ENCODE measurements at regions not wholly inside any gene's neighbourhood (a gene's known extent, or its start where the extent isn't known, plus 50 kb on each side); places are given as distances from the start of the nearest gene placed in this dataset.

DNA sequence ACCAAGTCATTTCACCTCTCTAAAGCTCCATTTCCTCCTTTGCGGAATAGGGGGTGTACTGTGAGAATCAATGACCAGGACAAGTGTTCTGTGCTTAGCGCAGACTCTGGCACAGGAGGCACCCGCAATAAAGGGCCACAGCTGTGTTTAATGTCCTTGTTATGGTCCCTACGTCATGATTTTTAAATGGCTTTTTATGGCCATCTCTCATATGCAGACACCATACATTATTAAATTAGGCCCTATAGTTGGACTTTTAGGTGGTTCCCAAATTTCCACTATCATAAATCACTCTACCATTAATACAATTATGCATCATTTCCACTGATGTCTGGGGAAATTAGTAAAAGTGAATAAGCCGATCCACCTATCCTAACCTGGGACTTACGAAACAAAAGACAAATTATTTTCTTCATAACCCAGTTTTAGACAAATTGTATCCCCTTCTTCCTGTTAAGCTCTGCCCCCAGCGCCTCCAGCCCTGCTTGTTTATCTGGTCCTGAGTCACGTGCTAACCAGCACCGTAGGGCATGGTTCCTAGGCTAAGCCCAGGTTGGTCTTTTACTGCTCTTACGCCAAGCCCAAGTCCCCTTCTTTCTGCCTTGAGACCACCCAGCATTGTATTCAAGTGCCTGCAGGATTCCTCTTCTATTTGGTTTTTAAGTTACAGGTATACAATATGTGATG lies 278.3 kb downstream of the SHQ1 start:
- ATAC-seq (ENCODE audit: low read depth): no peak
- TF ChIP-seq, protein P1, sequence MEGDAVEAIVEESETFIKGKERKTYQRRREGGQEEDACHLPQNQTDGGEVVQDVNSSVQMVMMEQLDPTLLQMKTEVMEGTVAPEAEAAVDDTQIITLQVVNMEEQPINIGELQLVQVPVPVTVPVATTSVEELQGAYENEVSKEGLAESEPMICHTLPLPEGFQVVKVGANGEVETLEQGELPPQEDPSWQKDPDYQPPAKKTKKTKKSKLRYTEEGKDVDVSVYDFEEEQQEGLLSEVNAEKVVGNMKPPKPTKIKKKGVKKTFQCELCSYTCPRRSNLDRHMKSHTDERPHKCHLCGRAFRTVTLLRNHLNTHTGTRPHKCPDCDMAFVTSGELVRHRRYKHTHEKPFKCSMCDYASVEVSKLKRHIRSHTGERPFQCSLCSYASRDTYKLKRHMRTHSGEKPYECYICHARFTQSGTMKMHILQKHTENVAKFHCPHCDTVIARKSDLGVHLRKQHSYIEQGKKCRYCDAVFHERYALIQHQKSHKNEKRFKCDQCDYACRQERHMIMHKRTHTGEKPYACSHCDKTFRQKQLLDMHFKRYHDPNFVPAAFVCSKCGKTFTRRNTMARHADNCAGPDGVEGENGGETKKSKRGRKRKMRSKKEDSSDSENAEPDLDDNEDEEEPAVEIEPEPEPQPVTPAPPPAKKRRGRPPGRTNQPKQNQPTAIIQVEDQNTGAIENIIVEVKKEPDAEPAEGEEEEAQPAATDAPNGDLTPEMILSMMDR (IDR thresholded peaks at IDR 0.05; ENCODE audit: poor library complexity, severe bottlenecking): no peak
- no peak overlapping the region for H3K27ac ChIP-seq (ENCODE audit: poor library complexity, severe bottlenecking)
- no peaks in the 10 kb centered on the region for H3K4me1 ChIP-seq (ENCODE audit: insufficient read depth, poor library complexity, severe bottlenecking)
- H3K9me3 ChIP-seq (ENCODE audit: severe bottlenecking): no peaks in the 10 kb centered on the region
- no peak overlapping the region for H3K4me3 ChIP-seq (ENCODE audit: severe bottlenecking)
- DNase-seq (ENCODE audit: low spot score): no peak
- H3K27me3 ChIP-seq (ENCODE audit: insufficient read depth, poor library complexity, severe bottlenecking): no peaks in the 10 kb centered on the region
- no peaks in the 10 kb centered on the region for H3K36me3 ChIP-seq (ENCODE audit: low read depth)

DNA sequence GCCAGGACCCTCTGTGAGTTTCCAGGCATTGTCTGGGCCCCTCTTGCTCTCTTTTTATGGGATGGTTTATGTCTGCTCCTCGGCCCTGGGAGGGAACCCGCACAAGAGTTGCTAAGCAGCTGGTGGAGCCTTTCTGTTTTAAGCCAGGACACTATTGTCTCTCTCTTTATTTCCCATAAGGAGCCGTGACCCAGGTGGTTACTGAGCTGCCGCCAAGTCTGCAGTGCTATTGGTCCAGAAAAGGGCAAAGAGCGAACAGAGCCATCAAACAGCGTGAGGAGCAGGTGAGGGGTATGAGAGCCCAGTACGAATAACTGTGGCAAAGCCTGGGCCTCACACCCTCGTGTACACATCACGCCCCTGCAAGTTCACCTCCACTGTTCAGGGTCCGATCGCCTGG lies 280.2 kb downstream of the SHQ1 start:
- ATAC-seq (ENCODE audit: low read depth) (no peak), DNase-seq (ENCODE audit: low spot score) (no peak)
- no peaks in the 10 kb centered on the region for H3K9me3 ChIP-seq (ENCODE audit: severe bottlenecking)
- no peaks in the 10 kb centered on the region for H3K27me3 ChIP-seq (ENCODE audit: insufficient read depth, poor library complexity, severe bottlenecking)
- H3K36me3 ChIP-seq (ENCODE audit: low read depth): no peaks in the 10 kb centered on the region
- H3K27ac ChIP-seq (ENCODE audit: poor library complexity, severe bottlenecking): no peak overlapping the region
- H3K4me3 ChIP-seq (ENCODE audit: severe bottlenecking): no peak overlapping the region
- H3K4me1 ChIP-seq (ENCODE audit: insufficient read depth, poor library complexity, severe bottlenecking): no peaks in the 10 kb centered on the region
- TF ChIP-seq, protein P1 (IDR thresholded peaks at IDR 0.05; ENCODE audit: poor library complexity, severe bottlenecking): no peak

DNA sequence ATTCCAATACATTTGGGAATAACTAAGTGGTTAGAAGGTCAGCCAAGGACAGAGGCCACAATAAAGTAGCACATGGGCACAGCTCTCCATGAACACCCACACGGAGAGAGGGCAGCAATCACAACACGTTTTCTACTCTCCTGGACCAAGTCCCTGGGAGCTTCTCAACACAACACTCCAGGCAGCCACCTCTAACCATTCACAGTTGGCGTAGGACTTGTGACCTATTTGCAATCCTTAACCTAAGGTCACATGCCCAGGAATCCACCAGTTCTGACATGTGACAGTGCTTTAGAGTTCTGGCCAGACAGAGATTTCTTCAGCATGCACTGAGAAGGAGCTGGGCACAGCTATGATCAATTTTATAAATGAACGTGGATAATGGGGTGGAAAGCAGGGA lies 280.8 kb downstream of the SHQ1 start:
- ATAC-seq (ENCODE audit: low read depth) (no peak), DNase-seq (ENCODE audit: low spot score) (no peak)
- Histone ChIP-seq H3K4me1 (ENCODE audit: insufficient read depth, poor library complexity, severe bottlenecking) (no peaks in the 10 kb centered on the region), H3K27me3 (ENCODE audit: insufficient read depth, poor library complexity, severe bottlenecking) (no peaks in the 10 kb centered on the region), H3K27ac (ENCODE audit: poor library complexity, severe bottlenecking) (no peak overlapping the region), H3K4me3 (ENCODE audit: severe bottlenecking) (no peak overlapping the region), H3K9me3 (ENCODE audit: severe bottlenecking) (no peaks in the 10 kb centered on the region), H3K36me3 (ENCODE audit: low read depth) (no peaks in the 10 kb centered on the region)
- TF ChIP-seq, protein P1 (IDR thresholded peaks at IDR 0.05; ENCODE audit: poor library complexity, severe bottlenecking): no peak

DNA sequence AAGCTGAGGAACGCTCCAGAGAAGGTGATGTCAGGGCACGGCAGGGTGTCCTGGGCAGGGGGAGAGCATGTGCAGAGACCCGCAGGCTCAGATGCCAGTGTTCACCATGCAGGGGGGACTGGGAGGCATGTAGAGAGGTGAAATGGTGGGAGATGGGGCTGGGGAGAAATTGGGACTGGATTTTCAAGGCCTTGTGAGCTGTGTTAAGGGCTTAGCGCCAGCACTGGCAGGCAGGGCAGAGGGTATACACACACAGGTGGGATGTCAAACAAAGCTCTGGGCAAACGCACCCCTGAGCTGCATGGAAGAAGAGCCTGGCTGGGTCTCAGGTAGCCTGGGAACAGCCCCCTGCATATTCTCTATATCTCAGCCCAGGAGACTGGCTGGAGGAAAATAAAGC lies 282.7 kb downstream of the SHQ1 start:
- H3K9me3 ChIP-seq (ENCODE audit: severe bottlenecking): no peaks in the 10 kb centered on the region
- no peak for ATAC-seq (ENCODE audit: low read depth)
- no peak for DNase-seq (ENCODE audit: low spot score)
- H3K4me3 ChIP-seq (ENCODE audit: severe bottlenecking): no peak overlapping the region
- H3K36me3 ChIP-seq (ENCODE audit: low read depth): no peaks in the 10 kb centered on the region
- H3K4me1 ChIP-seq (ENCODE audit: insufficient read depth, poor library complexity, severe bottlenecking): no peaks in the 10 kb centered on the region
- no peaks in the 10 kb centered on the region for H3K27me3 ChIP-seq (ENCODE audit: insufficient read depth, poor library complexity, severe bottlenecking)
- no peak overlapping the region for H3K27ac ChIP-seq (ENCODE audit: poor library complexity, severe bottlenecking)
- TF ChIP-seq, protein P1 (IDR thresholded peaks at IDR 0.05; ENCODE audit: poor library complexity, severe bottlenecking): no peak

DNA sequence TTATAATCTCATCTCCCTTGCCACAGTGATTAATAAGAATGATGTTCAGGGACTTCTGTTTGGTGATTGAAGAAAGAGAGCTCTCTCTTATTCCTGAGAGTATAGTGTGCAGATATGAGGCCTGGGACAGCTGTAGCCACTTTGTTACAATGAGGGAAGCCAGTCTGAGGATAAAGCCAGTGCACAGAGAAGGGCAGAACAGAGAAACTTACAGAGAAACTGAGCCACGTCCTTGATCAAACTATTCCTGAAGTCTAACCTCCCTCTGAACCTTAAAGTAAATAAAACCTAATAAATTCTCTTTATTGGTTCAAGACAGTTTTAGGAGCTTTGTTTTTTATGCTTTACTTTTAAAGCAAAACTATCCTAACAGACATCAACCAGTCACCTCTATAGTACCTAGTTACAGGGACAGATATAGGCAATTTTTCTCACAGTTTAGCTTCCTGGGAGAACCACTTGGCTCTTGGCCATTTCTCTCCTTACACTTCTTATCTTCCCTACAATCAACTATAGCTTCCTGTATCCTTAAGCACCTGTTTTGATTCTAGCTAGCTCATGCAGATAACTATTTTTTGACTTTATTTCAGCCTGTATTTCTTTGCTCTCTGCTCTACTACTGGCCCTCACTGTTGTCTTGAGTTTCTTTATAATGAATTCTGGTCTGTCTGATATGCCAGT lies 284.4 kb downstream of the SHQ1 start:
- TF ChIP-seq, protein P1 (IDR thresholded peaks at IDR 0.05; ENCODE audit: poor library complexity, severe bottlenecking): no peak
- H3K36me3 ChIP-seq (ENCODE audit: low read depth): no peaks in the 10 kb centered on the region
- no peak overlapping the region for H3K27ac ChIP-seq (ENCODE audit: poor library complexity, severe bottlenecking)
- ATAC-seq (ENCODE audit: low read depth): no peak
- H3K4me3 ChIP-seq (ENCODE audit: severe bottlenecking): no peak overlapping the region
- no peak for DNase-seq (ENCODE audit: low spot score)
- H3K9me3 ChIP-seq (ENCODE audit: severe bottlenecking): no peaks in the 10 kb centered on the region
- no peaks in the 10 kb centered on the region for H3K27me3 ChIP-seq (ENCODE audit: insufficient read depth, poor library complexity, severe bottlenecking)
- no peaks in the 10 kb centered on the region for H3K4me1 ChIP-seq (ENCODE audit: insufficient read depth, poor library complexity, severe bottlenecking)
